B cell (primary cell): ENCODE measurements at regions not wholly inside any gene's neighbourhood (a gene's known extent, or its start where the extent isn't known, plus 50 kb on each side); places are given as distances from the start of the nearest gene placed in this dataset.

Source experiments
- ATAC-seq: fragments of 200-7000 bp; cut with Tn5 transposase; one replicate; pipeline ENCODE4 v1.10.0; 2021; ENCODE audit warnings: low read depth, mild to moderate bottlenecking, moderate number of reproducible peaks, moderate library complexity
- CTCF ChIA-PET: fragments of 350-600 bp; sonication (Branson Sonifier 250); formaldehyde crosslinking; loops from one replicate; lab custom pipeline; 2021; ENCODE audit warnings: antibody characterized with exemption, inconsistent platforms; lab: Charles Lee
- POLR2A ChIA-PET: fragments of 350-600 bp; sonication (Branson Sonifier 250); formaldehyde crosslinking; loops from one replicate; lab custom pipeline; 2021; ENCODE audit warnings: antibody characterized with exemption; lab: Charles Lee
- DNase-seq: peaks from one replicate; pipeline ENCODE4 v3.0.0; 2013
- H2AFZ ChIP-seq: 2 replicates; pipeline ENCODE4 v1.6.1; 2012; ENCODE audit warnings: mild to moderate bottlenecking, low read depth, low read length; ENCODE audit not compliant: insufficient read depth, poor library complexity, severe bottlenecking
- H3K27ac ChIP-seq, 2 donors: 1 replicate in 1 of 2; 2 replicates in 1 of 2; pipeline ENCODE4 v1.5.1; 2012 to 2013; ENCODE audit warnings: low read length in 2 of 2, mild to moderate bottlenecking in 2 of 2, moderate library complexity in 1 of 2
- H3K27me3 ChIP-seq, 4 experiments: fragments of 200-600 bp in 1 of 4; sonication (generic) in 1 of 4; replicated peaks in 1 of 4; 1 replicate in 2 of 4; 2 replicates in 2 of 4; pipeline versions ENCODE4 v1.6.1 to v1.7.0; 2013 to 2016; ENCODE audit warnings: low read length in 3 of 4, mild to moderate bottlenecking in 2 of 4, mixed read lengths in 1 of 4, moderate library complexity in 1 of 4; ENCODE audit not compliant: insufficient read depth in 4 of 4, control insufficient read depth in 3 of 4; ENCODE audit errors: control extremely low read depth in 1 of 4
- H3K36me3 ChIP-seq, 2 experiments: replicated peaks in 1 of 2; 1 replicate in 1 of 2; 2 replicates in 1 of 2; pipeline versions ENCODE4 v1.6.1 to v1.7.1; 2013; ENCODE audit warnings: low read length in 1 of 2; ENCODE audit not compliant: insufficient read depth in 2 of 2, control insufficient read depth in 1 of 2; ENCODE audit errors: control extremely low read depth in 1 of 2, extremely low read depth in 1 of 2
- H3K4me1 ChIP-seq, 2 donors: fragments of 200-600 bp in 1 of 2; sonication (generic) in 1 of 2; 1 replicate in 1 of 2; 2 replicates in 1 of 2; pipeline versions ENCODE4 v1.5.1 to v1.6.1; 2013 to 2017; ENCODE audit warnings: low read length in 2 of 2; ENCODE audit not compliant: control insufficient read depth in 2 of 2, insufficient read depth in 2 of 2
- H3K4me2 ChIP-seq: replicated peaks from 2 replicates; pipeline ENCODE3; 2012; ENCODE audit warnings: mild to moderate bottlenecking, low read depth, low read length; ENCODE audit not compliant: poor library complexity, severe bottlenecking
- H3K4me3 ChIP-seq, 5 experiments: fragments of 200-600 bp in 1 of 5; sonication (generic) in 1 of 5; 1 replicate in 3 of 5; 2 replicates in 2 of 5; pipeline versions ENCODE4 v1.5.1 to v1.7.0; 2011 to 2016; ENCODE audit warnings: low read length in 4 of 5, mild to moderate bottlenecking in 4 of 5, low read depth in 2 of 5, control low read depth in 1 of 5, moderate library complexity in 1 of 5; ENCODE audit not compliant: insufficient read depth in 1 of 5; ENCODE audit errors: control extremely low read depth in 1 of 5, extremely low read depth in 1 of 5
- H3K79me2 ChIP-seq: fragments of 200-600 bp; sonication (generic); one replicate; pipeline ENCODE4 v1.6.0; 2016; ENCODE audit warnings: low read length; ENCODE audit not compliant: control insufficient read depth, insufficient read depth
- H3K9ac ChIP-seq: fragments of 200-600 bp; sonication (generic); 2 replicates; pipeline ENCODE4 v1.6.1; 2017; ENCODE audit warnings: mild to moderate bottlenecking, low read length, moderate library complexity
- H3K9me3 ChIP-seq, 3 donors: one replicate each; pipeline versions ENCODE4 v1.6.1 to v1.7.1; 2013; ENCODE audit warnings: low read length in 2 of 3; ENCODE audit not compliant: control insufficient read depth in 2 of 3, insufficient read depth in 1 of 3; ENCODE audit errors: control extremely low read depth in 1 of 3
- H4K20me1 ChIP-seq: 2 replicates; pipeline ENCODE4 v1.6.0; 2012; ENCODE audit warnings: mild to moderate bottlenecking, low read length; ENCODE audit not compliant: insufficient read depth, control insufficient read depth, poor library complexity, severe bottlenecking
- H3K27ac Mint-ChIP-seq: one replicate; pipeline ENCODE4 v1.8.0; 2021; ENCODE audit warnings: mixed read lengths
- H3K27me3 Mint-ChIP-seq: one replicate; pipeline ENCODE4 v1.8.0; 2021; ENCODE audit warnings: mixed read lengths
- H3K4me1 Mint-ChIP-seq: one replicate; pipeline ENCODE4 v1.8.0; 2021; ENCODE audit warnings: mixed read lengths
- H3K4me3 Mint-ChIP-seq: one replicate; pipeline ENCODE4 v1.8.0; 2021; ENCODE audit warnings: mixed read lengths
- H3K9me3 Mint-ChIP-seq: one replicate; pipeline ENCODE4 v1.8.0; 2022; ENCODE audit warnings: mixed read lengths; ENCODE audit not compliant: insufficient read depth
- EZH2 ChIP-seq: IDR thresholded peaks from 2 replicates; pipeline ENCODE4 v1.6.1; 2012; ENCODE audit warnings: borderline replicate concordance, low read depth, mild to moderate bottlenecking, moderate library complexity, low read length; ENCODE audit not compliant: insufficient read depth, poor library complexity, severe bottlenecking
- WGBS: methylation state at CpG from one replicate; pipeline ENCODE4 v1.1.5; 2013; ENCODE audit warnings: missing lambda C conversion rate; ENCODE audit not compliant: insufficient coverage; 5-methylcytosine and 5-hydroxymethylcytosine counted together
- intact Hi-C: fragments of 100-400 bp; cut with micrococcal nuclease; formaldehyde crosslinking; loops from one replicate; pipeline ENCODE4 v1.10.0; 2022
- TF ChIP-seq, protein P1 (sequence below): fragments of 200-600 bp; IDR thresholded peaks from one replicate; pipeline ENCODE4 v1.8.0; 2022; ENCODE audit warnings: antibody characterized with exemption, mild to moderate bottlenecking

DNA sequence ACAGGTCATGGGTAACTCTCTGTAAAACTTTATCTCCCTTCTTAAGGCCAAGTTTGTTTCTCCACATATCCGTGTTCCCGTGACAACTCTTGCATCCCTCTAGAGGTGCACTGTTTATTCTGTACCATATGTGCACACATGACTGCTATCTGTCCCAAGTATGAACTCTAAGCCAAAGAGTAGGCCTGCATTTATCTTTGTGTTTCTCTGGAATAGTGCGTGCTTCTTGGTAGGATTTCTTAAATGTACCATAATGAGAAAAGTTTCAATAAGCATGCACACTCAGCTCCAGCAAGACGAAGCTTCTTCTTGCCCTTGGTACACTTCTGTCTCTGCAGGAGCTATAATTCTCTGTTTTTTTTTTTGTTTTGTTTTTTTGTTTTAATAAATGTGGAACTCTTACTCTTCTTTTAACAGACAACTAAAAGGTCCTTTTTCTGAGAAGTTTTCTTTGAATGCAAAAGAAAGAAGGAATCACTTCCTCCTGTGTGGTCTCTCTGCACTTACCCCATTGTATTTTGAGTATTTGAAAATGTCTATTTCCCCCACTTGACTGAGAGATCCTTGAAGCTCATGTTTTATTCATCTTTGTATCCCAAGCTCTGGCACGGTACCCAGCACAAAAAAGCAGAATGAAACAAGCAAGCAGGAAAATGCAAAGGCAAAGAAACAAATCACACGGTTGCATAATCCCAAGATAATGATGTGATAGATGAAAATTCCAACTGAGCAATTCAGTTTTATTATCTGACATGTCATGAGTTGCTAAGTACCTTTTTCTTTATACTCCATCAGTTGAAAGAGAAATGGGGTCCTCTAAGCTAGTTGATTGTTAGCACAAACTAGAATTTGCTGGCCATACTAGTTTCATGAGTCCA, 521.9 kb upstream of the BOD1L1 start:
- peaks cover 27% of the 10 kb centered on the region for H3K4me1 Mint-ChIP-seq
- Histone ChIP-seq H3K9me3 (peaks cover 0 to 1% (median 0%) of the 10 kb centered on the region in 3 donors), H2AFZ (no peak overlapping the region), H3K9ac (no peak overlapping the region), H3K4me3 (no peak overlapping the region), H4K20me1 (no peaks in the 10 kb centered on the region), H3K4me2 (no peak overlapping the region), H3K27ac (no peak overlapping the region), H3K36me3 (no peaks in the 10 kb centered on the region), H3K27me3 (no peaks in the 10 kb centered on the region), H3K79me2 (no peaks in the 10 kb centered on the region), H3K4me1 (peaks cover 11 to 21% of the 10 kb centered on the region in 2 donors)
- WGBS: 100% methylated on average over 1 of the region's 6 CpGs
- TF ChIP-seq, protein P1, sequence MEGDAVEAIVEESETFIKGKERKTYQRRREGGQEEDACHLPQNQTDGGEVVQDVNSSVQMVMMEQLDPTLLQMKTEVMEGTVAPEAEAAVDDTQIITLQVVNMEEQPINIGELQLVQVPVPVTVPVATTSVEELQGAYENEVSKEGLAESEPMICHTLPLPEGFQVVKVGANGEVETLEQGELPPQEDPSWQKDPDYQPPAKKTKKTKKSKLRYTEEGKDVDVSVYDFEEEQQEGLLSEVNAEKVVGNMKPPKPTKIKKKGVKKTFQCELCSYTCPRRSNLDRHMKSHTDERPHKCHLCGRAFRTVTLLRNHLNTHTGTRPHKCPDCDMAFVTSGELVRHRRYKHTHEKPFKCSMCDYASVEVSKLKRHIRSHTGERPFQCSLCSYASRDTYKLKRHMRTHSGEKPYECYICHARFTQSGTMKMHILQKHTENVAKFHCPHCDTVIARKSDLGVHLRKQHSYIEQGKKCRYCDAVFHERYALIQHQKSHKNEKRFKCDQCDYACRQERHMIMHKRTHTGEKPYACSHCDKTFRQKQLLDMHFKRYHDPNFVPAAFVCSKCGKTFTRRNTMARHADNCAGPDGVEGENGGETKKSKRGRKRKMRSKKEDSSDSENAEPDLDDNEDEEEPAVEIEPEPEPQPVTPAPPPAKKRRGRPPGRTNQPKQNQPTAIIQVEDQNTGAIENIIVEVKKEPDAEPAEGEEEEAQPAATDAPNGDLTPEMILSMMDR: no peak
- no peak for TF ChIP-seq EZH2
- no peak for DNase-seq
- no peak overlapping the region for H3K27ac Mint-ChIP-seq
- ChIA-PET POLR2A (no interaction called here), CTCF (no interaction called here)
- H3K9me3 Mint-ChIP-seq: peaks cover 3% of the 10 kb centered on the region
- intact Hi-C loops: no loop called here
- H3K4me3 Mint-ChIP-seq: no peak overlapping the region
- no peak for ATAC-seq
- no peaks in the 10 kb centered on the region for H3K27me3 Mint-ChIP-seq

DNA sequence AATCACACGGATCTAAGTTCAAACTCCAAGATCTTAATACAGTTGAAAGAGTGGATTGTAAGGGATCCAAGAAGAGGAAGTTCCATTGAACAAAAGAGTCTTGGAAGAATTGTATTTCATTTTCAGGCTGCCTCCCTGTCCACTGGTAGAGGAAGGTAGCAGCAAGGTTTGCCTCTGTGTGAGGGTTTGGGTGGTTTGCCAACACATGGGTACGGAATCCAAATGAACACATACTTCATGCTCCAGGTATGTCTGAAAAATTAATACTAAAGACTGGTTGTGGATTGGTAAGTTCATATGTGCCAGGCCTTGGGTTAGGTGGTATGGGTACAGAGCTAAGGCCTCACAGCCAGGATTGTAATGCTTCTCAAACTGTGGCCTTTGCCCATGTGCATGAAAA, 523.6 kb upstream of the BOD1L1 start:
- Mint-ChIP-seq H3K4me3 (no peak overlapping the region), H3K27me3 (no peaks in the 10 kb centered on the region), H3K27ac (no peak overlapping the region), H3K4me1 (peaks cover 30% of the 10 kb centered on the region), H3K9me3 (no peaks in the 10 kb centered on the region)
- Histone ChIP-seq H3K9me3 (no peaks in the 10 kb centered on the region), H4K20me1 (no peaks in the 10 kb centered on the region), H3K4me1 (peaks cover 11 to 21% of the 10 kb centered on the region in 2 donors), H3K36me3 (no peaks in the 10 kb centered on the region), H3K27ac (no peak overlapping the region), H3K4me2 (no peak overlapping the region), H3K27me3 (no peaks in the 10 kb centered on the region), H2AFZ (no peak overlapping the region), H3K9ac (no peak overlapping the region), H3K4me3 (no peak overlapping the region), H3K79me2 (no peaks in the 10 kb centered on the region)
- WGBS: no CpG with 5 or more reads among the region's 2 CpGs
- POLR2A ChIA-PET: no interaction called here
- intact Hi-C loops: no loop called here
- DNase-seq (no peak), ATAC-seq (no peak)
- CTCF ChIA-PET: no interaction called here
- TF ChIP-seq, protein P1: no peak
- TF ChIP-seq EZH2: no peak
